Ishikawa (cell line): ENCODE measurements at regions not wholly inside any gene's neighbourhood (a gene's known extent, or its start where the extent isn't known, plus 50 kb on each side); places are given as distances from the start of the nearest gene placed in this dataset.

Source experiments
- CEBPB ChIP-seq: IDR thresholded peaks from 2 replicates; pipeline ENCODE4 v1.6.1; 2012
- CREB1 ChIP-seq: IDR thresholded peaks from 2 replicates; pipeline ENCODE4 v1.6.1; 2012; ENCODE audit warnings: low read depth
- EGR1 ChIP-seq: IDR thresholded peaks from 2 replicates; pipeline ENCODE4 v1.6.1; 2012
- EP300 ChIP-seq: IDR thresholded peaks from 2 replicates; pipeline ENCODE4 v1.6.1; 2012; ENCODE audit warnings: borderline replicate concordance
- FOXM1 ChIP-seq: IDR thresholded peaks from 2 replicates; pipeline ENCODE4 v1.6.1; 2012; ENCODE audit warnings: low read depth, borderline replicate concordance
- NFIC ChIP-seq: IDR thresholded peaks from 2 replicates; pipeline ENCODE4 v1.6.1; 2012
- RAD21 ChIP-seq: IDR thresholded peaks from 2 replicates; pipeline ENCODE4 v1.6.1; 2012; ENCODE audit warnings: low read depth
- TAF1 ChIP-seq: IDR thresholded peaks from 2 replicates; pipeline ENCODE4 v1.6.1; 2012; ENCODE audit warnings: low read depth, mild to moderate bottlenecking
- TCF12 ChIP-seq: IDR thresholded peaks from 2 replicates; pipeline ENCODE4 v1.6.1; 2012; ENCODE audit warnings: low read depth
- TEAD4 ChIP-seq: IDR thresholded peaks from 2 replicates; pipeline ENCODE4 v1.6.1; 2012
- YY1 ChIP-seq: IDR thresholded peaks from 2 replicates; pipeline ENCODE4 v1.6.1; 2012; ENCODE audit warnings: low read depth
- ZBTB7A ChIP-seq: IDR thresholded peaks from 2 replicates; pipeline ENCODE4 v1.6.1; 2012; ENCODE audit warnings: low read depth
- TF ChIP-seq, protein P1 (sequence below): IDR thresholded peaks from 2 replicates; pipeline ENCODE4 v1.6.1; 2012
- TF ChIP-seq, protein P2 (sequence below): IDR thresholded peaks from 2 replicates; pipeline ENCODE4 v1.6.1; 2012
- TF ChIP-seq, protein P3 (sequence below): IDR thresholded peaks from 2 replicates; pipeline ENCODE4 v1.6.1; 2012; ENCODE audit warnings: low read depth, mild to moderate bottlenecking

DNA sequence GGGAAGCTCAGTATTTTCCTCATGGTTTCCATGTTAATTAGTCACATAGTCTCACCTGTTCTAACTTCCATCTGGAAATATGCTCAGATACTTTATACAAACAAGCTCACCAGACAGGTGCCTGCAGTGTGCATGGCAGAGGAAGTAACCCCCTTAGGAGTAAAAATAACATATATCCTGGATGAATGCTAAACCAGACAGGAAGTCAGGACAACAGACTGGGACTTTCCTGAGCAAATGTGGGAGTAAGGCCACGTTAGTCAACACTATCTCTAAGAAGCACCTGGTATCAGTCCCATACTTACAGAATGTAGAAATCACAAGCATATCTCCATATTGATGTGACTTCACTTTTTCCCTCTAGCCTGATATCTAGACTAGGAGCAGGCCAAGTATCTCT, 128.4 kb downstream of the SEC61B start:
- no peak for TF ChIP-seq NFIC
- no peak for TF ChIP-seq ZBTB7A
- TF ChIP-seq, protein P1, sequence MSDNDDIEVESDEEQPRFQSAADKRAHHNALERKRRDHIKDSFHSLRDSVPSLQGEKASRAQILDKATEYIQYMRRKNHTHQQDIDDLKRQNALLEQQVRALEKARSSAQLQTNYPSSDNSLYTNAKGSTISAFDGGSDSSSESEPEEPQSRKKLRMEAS = no peak
- TF ChIP-seq EGR1 = no peak
- no peak for TF ChIP-seq TCF12
- TF ChIP-seq CEBPB = no peak
- no peak for TF ChIP-seq EP300
- TF ChIP-seq CREB1 = no peak
- no peak for TF ChIP-seq TAF1
- TF ChIP-seq FOXM1 = no peak
- TF ChIP-seq, protein P2, sequence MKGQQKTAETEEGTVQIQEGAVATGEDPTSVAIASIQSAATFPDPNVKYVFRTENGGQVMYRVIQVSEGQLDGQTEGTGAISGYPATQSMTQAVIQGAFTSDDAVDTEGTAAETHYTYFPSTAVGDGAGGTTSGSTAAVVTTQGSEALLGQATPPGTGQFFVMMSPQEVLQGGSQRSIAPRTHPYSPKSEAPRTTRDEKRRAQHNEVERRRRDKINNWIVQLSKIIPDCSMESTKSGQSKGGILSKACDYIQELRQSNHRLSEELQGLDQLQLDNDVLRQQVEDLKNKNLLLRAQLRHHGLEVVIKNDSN = no peak
- TF ChIP-seq, protein P3, sequence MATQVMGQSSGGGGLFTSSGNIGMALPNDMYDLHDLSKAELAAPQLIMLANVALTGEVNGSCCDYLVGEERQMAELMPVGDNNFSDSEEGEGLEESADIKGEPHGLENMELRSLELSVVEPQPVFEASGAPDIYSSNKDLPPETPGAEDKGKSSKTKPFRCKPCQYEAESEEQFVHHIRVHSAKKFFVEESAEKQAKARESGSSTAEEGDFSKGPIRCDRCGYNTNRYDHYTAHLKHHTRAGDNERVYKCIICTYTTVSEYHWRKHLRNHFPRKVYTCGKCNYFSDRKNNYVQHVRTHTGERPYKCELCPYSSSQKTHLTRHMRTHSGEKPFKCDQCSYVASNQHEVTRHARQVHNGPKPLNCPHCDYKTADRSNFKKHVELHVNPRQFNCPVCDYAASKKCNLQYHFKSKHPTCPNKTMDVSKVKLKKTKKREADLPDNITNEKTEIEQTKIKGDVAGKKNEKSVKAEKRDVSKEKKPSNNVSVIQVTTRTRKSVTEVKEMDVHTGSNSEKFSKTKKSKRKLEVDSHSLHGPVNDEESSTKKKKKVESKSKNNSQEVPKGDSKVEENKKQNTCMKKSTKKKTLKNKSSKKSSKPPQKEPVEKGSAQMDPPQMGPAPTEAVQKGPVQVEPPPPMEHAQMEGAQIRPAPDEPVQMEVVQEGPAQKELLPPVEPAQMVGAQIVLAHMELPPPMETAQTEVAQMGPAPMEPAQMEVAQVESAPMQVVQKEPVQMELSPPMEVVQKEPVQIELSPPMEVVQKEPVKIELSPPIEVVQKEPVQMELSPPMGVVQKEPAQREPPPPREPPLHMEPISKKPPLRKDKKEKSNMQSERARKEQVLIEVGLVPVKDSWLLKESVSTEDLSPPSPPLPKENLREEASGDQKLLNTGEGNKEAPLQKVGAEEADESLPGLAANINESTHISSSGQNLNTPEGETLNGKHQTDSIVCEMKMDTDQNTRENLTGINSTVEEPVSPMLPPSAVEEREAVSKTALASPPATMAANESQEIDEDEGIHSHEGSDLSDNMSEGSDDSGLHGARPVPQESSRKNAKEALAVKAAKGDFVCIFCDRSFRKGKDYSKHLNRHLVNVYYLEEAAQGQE = no peak
- TF ChIP-seq YY1 = no peak
- no peak for TF ChIP-seq RAD21
- no peak for TF ChIP-seq TEAD4

DNA sequence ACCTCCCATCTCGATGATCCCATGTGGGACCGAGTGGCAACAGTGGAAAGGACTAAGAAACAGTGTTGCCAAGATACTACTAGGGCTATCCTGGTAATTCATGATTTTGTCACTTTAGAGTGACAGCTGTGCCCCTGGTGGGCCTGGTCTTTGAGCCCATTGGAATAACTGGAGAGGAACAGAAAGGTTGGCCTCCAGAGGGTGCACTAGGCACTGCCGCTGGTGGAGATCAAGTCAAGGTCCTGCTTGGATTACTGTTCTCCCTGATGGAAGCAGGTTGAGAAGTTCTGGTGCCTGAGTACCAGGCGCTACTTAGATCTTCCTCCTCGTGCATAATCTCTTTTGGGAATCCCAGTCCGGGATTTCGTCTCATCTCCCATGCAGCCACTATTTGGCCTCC, 129.6 kb downstream of the SEC61B start:
- TF ChIP-seq, protein P3 = no peak
- TF ChIP-seq EGR1 = no peak
- TF ChIP-seq YY1 = no peak
- TF ChIP-seq TCF12 = no peak

DNA sequence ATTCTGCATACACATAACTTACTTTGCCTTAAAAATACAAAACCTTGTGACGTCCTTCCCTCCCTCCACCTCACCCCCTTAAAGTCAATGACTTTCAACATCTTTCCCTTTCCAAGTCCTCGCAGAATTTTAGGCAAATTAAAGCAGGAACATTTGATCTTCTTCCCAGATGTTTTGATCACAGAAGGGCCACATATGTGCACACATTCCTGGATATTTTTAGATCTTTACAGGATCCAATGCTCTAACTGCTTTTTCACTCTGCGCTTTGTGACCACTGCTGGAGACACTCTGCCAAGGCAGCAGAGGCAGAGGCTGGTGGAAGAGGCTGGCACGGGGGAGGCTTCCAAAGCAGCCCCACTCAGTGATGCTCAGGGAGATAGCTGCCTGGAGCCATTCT, 130.7 kb downstream of the SEC61B start:
- TF ChIP-seq, protein P2 = no peak
- TF ChIP-seq ZBTB7A (no peak), CEBPB (no peak)

DNA sequence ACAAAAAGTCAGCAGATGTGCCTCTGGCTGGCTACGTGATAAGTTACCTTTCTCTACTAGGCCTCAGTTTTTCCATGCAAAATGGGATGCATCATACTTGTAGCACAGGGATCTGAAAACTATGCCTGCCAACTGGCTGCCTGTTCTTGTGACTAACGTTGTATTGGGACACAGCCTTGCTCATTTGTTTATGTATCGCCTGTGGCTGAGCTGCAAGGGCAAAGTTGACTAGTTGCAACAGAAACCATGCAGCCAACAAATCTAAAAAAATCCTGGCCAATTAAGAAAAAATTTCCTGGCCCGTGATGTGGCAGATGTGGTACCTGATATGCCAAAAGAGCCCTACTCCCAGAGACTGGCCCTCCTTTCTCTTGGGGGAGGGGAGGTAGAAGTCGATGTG, 131.3 kb downstream of the SEC61B start:
- TF ChIP-seq EP300 (no peak), EGR1 (no peak)
- TF ChIP-seq, protein P3 = no peak

DNA sequence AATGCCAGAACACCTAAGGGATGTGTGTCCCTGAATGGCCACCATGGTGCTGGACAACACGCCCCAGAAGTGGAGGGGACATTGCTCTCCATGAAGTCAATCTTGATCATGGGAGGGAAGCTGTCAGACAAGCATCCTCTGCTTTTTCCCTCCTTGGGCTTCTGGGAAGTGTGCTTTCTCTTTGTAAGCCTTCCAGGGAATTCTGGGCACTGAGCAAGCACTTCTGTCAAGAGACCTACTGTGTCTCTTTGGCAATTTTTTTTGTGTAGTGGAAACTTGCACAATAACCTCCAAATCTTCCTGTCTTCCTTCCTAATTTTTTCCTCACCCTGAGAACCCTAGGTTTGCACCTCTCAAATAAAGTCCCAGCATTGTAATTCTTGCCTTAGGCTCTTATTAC, 132.0 kb downstream of the SEC61B start:
- TF ChIP-seq, protein P2 = no peak
- no peak for TF ChIP-seq CEBPB
- no peak for TF ChIP-seq EGR1
- no peak for TF ChIP-seq CREB1
- no peak for TF ChIP-seq YY1
- TF ChIP-seq, protein P1 = no peak
- no peak for TF ChIP-seq RAD21
- TF ChIP-seq FOXM1 = no peak
- no peak for TF ChIP-seq TAF1
